A549 (cell line): ENCODE measurements at regions not wholly inside any gene's neighbourhood (a gene's known extent, or its start where the extent isn't known, plus 50 kb on each side); places are given as distances from the start of the nearest gene placed in this dataset.

Experiments
- ATAC-seq, 2 experiments: fragments of 200-7000 bp in 1 of 2; fragments of >200 bp in 1 of 2; cut with Nextera tagmentation in 1 of 2; cut with Tn5 transposase in 1 of 2; 3 replicates each; pipeline versions ENCODE4 v1.8.0 to v1.9.1; 2018 to 2020; ENCODE audit warnings: mild to moderate bottlenecking in 1 of 2, moderate library complexity in 1 of 2
- CTCF ChIA-PET: fragments of 300-600 bp; sonication (Branson Sonifier 250); formaldehyde crosslinking; extraction: SDS; loops from one replicate; lab custom pipeline; 2021; ENCODE audit warnings: antibody characterized with exemption, inconsistent platforms; lab: Yijun Ruan, JAX
- POLR2A ChIA-PET: fragments of 350-600 bp; formaldehyde crosslinking; extraction: SDS; loops from one replicate; lab custom pipeline; 2021; ENCODE audit warnings: antibody characterized with exemption, inconsistent platforms; lab: Yijun Ruan, JAX
- DNase-seq, 2 experiments: peaks; one replicate each; pipeline versions ENCODE4 v3.0.0 to v3.0.0-alpha.2; 2011 to 2016; ENCODE audit warnings: low read depth in 1 of 2, low spot score in 1 of 2
- FAIRE-seq: peaks from 2 replicates; lab custom pipeline; 2011; peaks lifted over from hg19 to GRCh38; lab: Jason Lieb, UNC
- H3K27ac ChIP-seq, 2 experiments: fragments of >200 bp; sonication (Bioruptor Twin); formaldehyde crosslinking; 3 replicates each; pipeline ENCODE4 v1.5.1; 2016 to 2017
- H3K4me1 ChIP-seq: fragments of >200 bp; sonication (Bioruptor Twin); formaldehyde crosslinking; 3 replicates; pipeline ENCODE4 v1.6.1; 2016
- H3K4me2 ChIP-seq: fragments of >200 bp; sonication (Bioruptor Twin); formaldehyde crosslinking; 3 replicates; pipeline ENCODE4 v1.6.1; 2016
- H3K4me3 ChIP-seq: fragments of >200 bp; sonication (Bioruptor Twin); formaldehyde crosslinking; 3 replicates; pipeline ENCODE4 v1.5.1; 2016
- H3K9me3 ChIP-seq: fragments of >200 bp; sonication (Bioruptor Twin); formaldehyde crosslinking; 3 replicates; pipeline ENCODE4 v1.6.1; 2016
- BHLHE40 ChIP-seq: IDR thresholded peaks from 2 replicates; pipeline ENCODE4 v1.6.1; 2012; ENCODE audit warnings: low read depth, low read length, inconsistent platforms
- CBX8 ChIP-seq: fragments of 200-600 bp; sonication (generic); IDR thresholded peaks from 2 replicates; pipeline ENCODE4 v1.6.1; 2016
- CEBPB ChIP-seq, 2 experiments: fragments of >200 bp in 1 of 2; sonication (Bioruptor Twin) in 1 of 2; formaldehyde crosslinking in 1 of 2; IDR thresholded peaks; 2 replicates each; pipeline ENCODE4 v1.6.1; 2012 to 2016
- CHD4 ChIP-seq: fragments of 200-600 bp; sonication (generic); IDR thresholded peaks from 2 replicates; pipeline ENCODE4 v1.6.1; 2016; ENCODE audit warnings: antibody characterized with exemption, mild to moderate bottlenecking, borderline replicate concordance
- CTCF ChIP-seq: fragments of >200 bp; sonication (Bioruptor Twin); formaldehyde crosslinking; IDR thresholded peaks from 3 replicates; pipeline ENCODE4 v1.5.1; 2016
- E2F6 ChIP-seq: IDR thresholded peaks from 2 replicates; pipeline ENCODE4 v1.6.1; 2012; ENCODE audit warnings: low read depth, borderline replicate concordance
- EHF ChIP-seq: fragments of 250-450 bp; sonication (Bioruptor Pico); IDR thresholded peaks from 2 replicates; pipeline ENCODE4 v1.5.0; 2020; ENCODE audit warnings: mild to moderate bottlenecking
- EP300 ChIP-seq, 2 experiments: fragments of >200 bp; sonication (Bioruptor Twin); formaldehyde crosslinking; IDR thresholded peaks; 2 replicates in 1 of 2; 3 replicates in 1 of 2; pipeline ENCODE4 v1.6.1; 2016 to 2017
- ESRRA ChIP-seq: fragments of 150-350 bp; IDR thresholded peaks from 2 replicates; pipeline ENCODE4 v1.6.1; 2014; ENCODE audit warnings: mild to moderate bottlenecking, low read length, borderline replicate concordance
- FOXS1 ChIP-seq: fragments of 250-450 bp; sonication (Bioruptor Pico); IDR thresholded peaks from 2 replicates; pipeline ENCODE4 v1.5.0; 2020; ENCODE audit warnings: mild to moderate bottlenecking, moderate library complexity
- GATA3 ChIP-seq: IDR thresholded peaks from 2 replicates; pipeline ENCODE4 v1.6.1; 2012; ENCODE audit warnings: borderline replicate concordance
- HDAC2 ChIP-seq: fragments of 200-600 bp; sonication (generic); IDR thresholded peaks from 2 replicates; pipeline ENCODE4 v1.6.1; 2016
- HES2 ChIP-seq: fragments of >200 bp; sonication (Bioruptor Twin); formaldehyde crosslinking; IDR thresholded peaks from 2 replicates; pipeline ENCODE4 v1.6.1; 2016
- JUN ChIP-seq, 2 experiments: fragments of >200 bp; sonication (Bioruptor Twin); formaldehyde crosslinking; IDR thresholded peaks; 2 replicates in 1 of 2; 3 replicates in 1 of 2; pipeline ENCODE4 v1.6.1; 2016 to 2017
- KDM5A ChIP-seq: fragments of 200-600 bp; sonication (generic); IDR thresholded peaks from 2 replicates; pipeline ENCODE4 v1.6.1; 2016; ENCODE audit warnings: antibody characterized with exemption, mild to moderate bottlenecking
- NFE2L2 ChIP-seq: fragments of 150-350 bp; conservative IDR thresholded peaks from 2 replicates; pipeline ENCODE4 v1.6.1; 2014; ENCODE audit warnings: low read length
- POLR2A ChIP-seq: IDR thresholded peaks from 2 replicates; pipeline ENCODE4 v1.6.1; 2012; ENCODE audit warnings: mild to moderate bottlenecking, low read length
- POLR2AphosphoS2 ChIP-seq: conservative IDR thresholded peaks from 2 replicates; pipeline ENCODE4 v1.6.1; 2012; ENCODE audit warnings: low read length, improper control_type of control experiment, inconsistent platforms
- RAD21 ChIP-seq, 2 experiments: fragments of >200 bp in 1 of 2; sonication (Bioruptor Twin) in 1 of 2; formaldehyde crosslinking in 1 of 2; IDR thresholded peaks in 1 of 2; conservative IDR thresholded peaks in 1 of 2; 2 replicates in 1 of 2; 3 replicates in 1 of 2; pipeline ENCODE4 v1.6.1; 2012 to 2018; ENCODE audit warnings: inconsistent platforms in 1 of 2
- REST ChIP-seq: fragments of 200-600 bp; sonication (generic); IDR thresholded peaks from 2 replicates; pipeline ENCODE4 v1.6.1; 2016; ENCODE audit warnings: antibody characterized with exemption, mild to moderate bottlenecking, moderate library complexity
- RFX5 ChIP-seq: fragments of 450-650 bp; IDR thresholded peaks from 2 replicates; pipeline ENCODE4 v1.7.1; 2014; ENCODE audit warnings: antibody characterized with exemption, mild to moderate bottlenecking, moderate library complexity
- TP53 ChIP-seq: fragments of 250-450 bp; sonication (Bioruptor Pico); IDR thresholded peaks from 2 replicates; pipeline ENCODE4 v1.5.0; 2021; ENCODE audit warnings: mild to moderate bottlenecking, moderate library complexity
- USF2 ChIP-seq: fragments of 450-650 bp; IDR thresholded peaks from 2 replicates; pipeline ENCODE4 v1.6.1; 2014; ENCODE audit warnings: antibody characterized with exemption
- WGBS: methylation state at CpG from one replicate; pipeline ENCODE4 v1.1.6; 2017; ENCODE audit errors: missing lambda C conversion rate; 5-methylcytosine and 5-hydroxymethylcytosine counted together

GRCh38 chr6:86154852-86155251 is 512.2 kb upstream of the SYNCRIP start (continued):
- TF ChIP-seq REST (no peak), JUN (IDR thresholded peaks at IDR 0.05) (no peak), KDM5A (no peak), EP300 (IDR thresholded peaks at IDR 0.05) (no peak), BHLHE40 (no peak), POLR2AphosphoS2 (no peak)

GRCh38 chr6:86153521-86153920 is 510.8 kb upstream of the SYNCRIP start:
- no peak for FAIRE-seq
- DNase-seq = no peak
- ChIA-PET POLR2A (no interaction called here), CTCF (no interaction called here)
- H3K27ac ChIP-seq = no peak overlapping the region
- no peaks in the 10 kb centered on the region for H3K9me3 ChIP-seq
- no peak overlapping the region for H3K4me2 ChIP-seq
- 2% methylated on average over 3 of the region's 3 CpGs for WGBS
- TF ChIP-seq POLR2AphosphoS2 = no peak
- no peak for TF ChIP-seq CEBPB (IDR thresholded peaks at IDR 0.05)
- TF ChIP-seq NFE2L2 = no peak
- TF ChIP-seq RAD21 (conservative IDR thresholded peaks at IDR 0.05 in 1 of 2, IDR thresholded peaks at IDR 0.05 in 1 of 2) = no peak
- TF ChIP-seq E2F6 = no peak
- no peak for TF ChIP-seq RFX5
- no peak for TF ChIP-seq HDAC2
- no peak for TF ChIP-seq CBX8
- TF ChIP-seq FOXS1 (CRISPR knock-in tag) = no peak
- TF ChIP-seq GATA3 = no peak
- TF ChIP-seq ESRRA = no peak
- no peak for TF ChIP-seq CTCF
- no peak for TF ChIP-seq KDM5A
- no peak for TF ChIP-seq USF2
- TF ChIP-seq POLR2A = no peak
- TF ChIP-seq HES2 = no peak
- no peak for TF ChIP-seq EHF (CRISPR knock-in tag)
- TF ChIP-seq CHD4 = no peak
- TF ChIP-seq TP53 (CRISPR knock-in tag) = no peak
- ATAC-seq = no peak
- H3K4me3 ChIP-seq = no peak overlapping the region
- no peaks in the 10 kb centered on the region for H3K4me1 ChIP-seq
